DND-41 (cell line): ENCODE measurements at regions not wholly inside any gene's neighbourhood (a gene's known extent, or its start where the extent isn't known, plus 50 kb on each side); places are given as distances from the start of the nearest gene placed in this dataset.

Source experiments
- ATAC-seq: fragments of 200-7000 bp; cut with Tn5 transposase; 3 replicates; pipeline ENCODE4 v1.9.1; 2021; ENCODE audit warnings: low read depth; ENCODE audit not compliant: insufficient read depth
- DNase-seq: peaks from one replicate; pipeline ENCODE4 v3.0.0-alpha.2; 2020
- H2AFZ ChIP-seq: 2 replicates; pipeline ENCODE4 v1.6.0; 2012; ENCODE audit warnings: low read depth, low read length
- H3K27ac ChIP-seq: 2 replicates; pipeline ENCODE4 v1.5.1; 2012; ENCODE audit warnings: low read length, inconsistent platforms
- H3K27me3 ChIP-seq: fragments of 200-600 bp; sonication (generic); 2 replicates; pipeline ENCODE4 v1.6.0; 2012; ENCODE audit warnings: low read length, mild to moderate bottlenecking, inconsistent platforms; ENCODE audit not compliant: insufficient read depth, poor library complexity
- H3K36me3 ChIP-seq: 2 replicates; pipeline ENCODE4 v1.5.1; 2012; ENCODE audit warnings: low read length, inconsistent platforms; ENCODE audit not compliant: insufficient read depth
- H3K4me1 ChIP-seq: 2 replicates; pipeline ENCODE4 v1.5.1; 2012; ENCODE audit warnings: mild to moderate bottlenecking, low read length; ENCODE audit not compliant: insufficient read depth
- H3K4me2 ChIP-seq: 2 replicates; pipeline ENCODE4 v1.6.0; 2012; ENCODE audit warnings: mild to moderate bottlenecking, moderate library complexity, low read length, inconsistent platforms; ENCODE audit not compliant: insufficient read depth
- H3K4me3 ChIP-seq, 2 experiments: fragments of 200-600 bp in 1 of 2; shearing (Covaris generic) in 1 of 2; 2 replicates each; pipeline ENCODE4 v1.5.1; 2012 to 2016; ENCODE audit warnings: inconsistent platforms in 2 of 2, low read length in 2 of 2, mild to moderate bottlenecking in 2 of 2, low read depth in 1 of 2, moderate library complexity in 1 of 2
- H3K79me2 ChIP-seq: 2 replicates; pipeline ENCODE4 v1.6.0; 2012; ENCODE audit warnings: low read length, inconsistent platforms; ENCODE audit not compliant: insufficient read depth
- H3K9ac ChIP-seq: 2 replicates; pipeline ENCODE4 v1.6.0; 2012; ENCODE audit warnings: low read depth, mild to moderate bottlenecking, inconsistent platforms, low read length, moderate library complexity
- H3K9me3 ChIP-seq: 2 replicates; pipeline ENCODE4 v1.5.1; 2012; ENCODE audit warnings: low read length, moderate library complexity, mild to moderate bottlenecking, inconsistent platforms; ENCODE audit not compliant: insufficient read depth, severe bottlenecking
- H4K20me1 ChIP-seq: 2 replicates; pipeline ENCODE4 v1.6.0; 2012; ENCODE audit warnings: low read length; ENCODE audit not compliant: insufficient read depth
- EZH2 ChIP-seq: IDR thresholded peaks from 3 replicates; pipeline ENCODE4 v1.6.1; 2012; ENCODE audit warnings: borderline replicate concordance, low read depth, mild to moderate bottlenecking, moderate library complexity, low read length, inconsistent platforms; ENCODE audit not compliant: severe bottlenecking
- TF ChIP-seq, protein P1 (sequence below): IDR thresholded peaks from 2 replicates; pipeline ENCODE4 v1.5.1; 2012; ENCODE audit warnings: borderline replicate concordance, low read length, moderate library complexity, mild to moderate bottlenecking; ENCODE audit not compliant: poor library complexity, severe bottlenecking; ENCODE audit errors: extremely low read depth

DNA sequence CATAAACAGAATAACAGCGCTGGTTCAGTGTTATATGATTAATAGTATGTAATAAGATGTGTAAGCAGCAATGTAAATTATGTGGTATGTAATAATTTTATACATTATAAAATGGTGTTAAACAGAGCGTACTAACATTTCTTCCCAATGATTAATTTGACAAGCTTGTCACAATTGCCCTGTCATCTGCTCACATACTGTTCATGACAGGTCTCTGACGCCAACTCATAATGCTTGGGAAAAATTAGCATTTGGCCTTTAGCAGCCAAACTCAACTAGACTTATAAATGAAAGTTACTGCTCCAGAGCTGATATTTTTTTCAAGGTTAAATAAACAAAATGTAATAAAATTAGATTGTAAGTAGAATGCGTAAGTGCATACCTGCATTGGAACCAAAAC is 246.8 kb downstream of the TRAM1L1 start:
- Histone ChIP-seq H3K9me3 (no peaks in the 10 kb centered on the region), H3K9ac (no peak overlapping the region), H2AFZ (no peak overlapping the region), H3K4me3 (no peak overlapping the region), H3K79me2 (no peaks in the 10 kb centered on the region), H3K36me3 (no peaks in the 10 kb centered on the region), H3K27ac (no peak overlapping the region), H3K4me1 (no peaks in the 10 kb centered on the region), H3K27me3 (no peaks in the 10 kb centered on the region), H4K20me1 (no peaks in the 10 kb centered on the region), H3K4me2 (no peak overlapping the region)
- ATAC-seq, result no peak
- DNase-seq, result no peak
- no peak for TF ChIP-seq EZH2
- TF ChIP-seq, protein P1, sequence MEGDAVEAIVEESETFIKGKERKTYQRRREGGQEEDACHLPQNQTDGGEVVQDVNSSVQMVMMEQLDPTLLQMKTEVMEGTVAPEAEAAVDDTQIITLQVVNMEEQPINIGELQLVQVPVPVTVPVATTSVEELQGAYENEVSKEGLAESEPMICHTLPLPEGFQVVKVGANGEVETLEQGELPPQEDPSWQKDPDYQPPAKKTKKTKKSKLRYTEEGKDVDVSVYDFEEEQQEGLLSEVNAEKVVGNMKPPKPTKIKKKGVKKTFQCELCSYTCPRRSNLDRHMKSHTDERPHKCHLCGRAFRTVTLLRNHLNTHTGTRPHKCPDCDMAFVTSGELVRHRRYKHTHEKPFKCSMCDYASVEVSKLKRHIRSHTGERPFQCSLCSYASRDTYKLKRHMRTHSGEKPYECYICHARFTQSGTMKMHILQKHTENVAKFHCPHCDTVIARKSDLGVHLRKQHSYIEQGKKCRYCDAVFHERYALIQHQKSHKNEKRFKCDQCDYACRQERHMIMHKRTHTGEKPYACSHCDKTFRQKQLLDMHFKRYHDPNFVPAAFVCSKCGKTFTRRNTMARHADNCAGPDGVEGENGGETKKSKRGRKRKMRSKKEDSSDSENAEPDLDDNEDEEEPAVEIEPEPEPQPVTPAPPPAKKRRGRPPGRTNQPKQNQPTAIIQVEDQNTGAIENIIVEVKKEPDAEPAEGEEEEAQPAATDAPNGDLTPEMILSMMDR, result no peak

DNA sequence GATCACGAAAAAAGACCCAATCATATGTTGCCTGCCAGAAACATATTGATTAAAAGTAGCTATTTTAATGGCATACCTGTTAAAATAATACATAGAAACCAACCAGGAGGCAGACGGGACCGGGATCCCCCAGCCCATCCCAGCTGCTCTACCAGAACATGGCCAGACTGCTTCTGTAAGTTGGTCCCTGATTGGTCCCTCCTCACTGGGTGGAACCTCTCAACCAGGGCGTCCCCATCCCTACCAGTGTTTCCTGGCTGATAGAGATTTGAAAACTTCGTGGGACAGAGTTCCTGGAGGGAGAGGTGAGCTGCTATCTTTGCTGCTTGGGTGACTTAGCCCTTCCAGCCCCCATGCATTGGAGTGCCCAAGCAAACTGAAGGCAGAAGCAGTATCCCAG is 256.2 kb downstream of the TRAM1L1 start:
- Histone ChIP-seq H3K9ac (no peak overlapping the region), H3K27ac (no peak overlapping the region), H3K36me3 (no peaks in the 10 kb centered on the region), H3K9me3 (no peaks in the 10 kb centered on the region), H2AFZ (no peak overlapping the region), H3K79me2 (no peaks in the 10 kb centered on the region), H3K4me2 (no peak overlapping the region), H3K4me1 (no peaks in the 10 kb centered on the region), H3K4me3 (no peak overlapping the region), H3K27me3 (no peaks in the 10 kb centered on the region), H4K20me1 (no peaks in the 10 kb centered on the region)
- TF ChIP-seq, protein P1, result no peak
- no peak for TF ChIP-seq EZH2
- ATAC-seq (no peak), DNase-seq (no peak)

DNA sequence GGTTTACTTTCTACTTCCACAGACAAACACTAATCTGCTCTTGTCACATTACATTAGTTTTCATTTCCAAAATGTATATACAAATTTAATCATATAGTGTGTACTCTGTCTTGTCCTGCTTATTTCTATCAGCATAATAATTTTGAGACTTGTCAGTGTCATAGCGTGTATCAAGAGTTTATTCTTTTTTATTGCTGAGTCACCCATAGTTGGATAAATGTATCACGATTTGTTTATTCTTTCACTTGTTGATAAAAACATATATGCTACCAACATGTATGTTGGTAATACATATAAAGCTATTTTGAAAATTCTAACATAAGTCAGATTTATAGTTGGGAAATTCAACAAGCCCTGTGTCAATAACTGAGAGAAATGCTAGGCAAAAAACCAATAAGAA is 261.2 kb downstream of the TRAM1L1 start:
- Histone ChIP-seq H3K36me3 (no peaks in the 10 kb centered on the region), H3K9ac (no peak overlapping the region), H3K4me3 (no peak overlapping the region), H3K79me2 (no peaks in the 10 kb centered on the region), H4K20me1 (no peaks in the 10 kb centered on the region), H2AFZ (no peak overlapping the region), H3K4me2 (no peak overlapping the region), H3K27ac (no peak overlapping the region), H3K9me3 (no peaks in the 10 kb centered on the region), H3K27me3 (no peaks in the 10 kb centered on the region), H3K4me1 (no peaks in the 10 kb centered on the region)
- no peak for ATAC-seq
- no peak for DNase-seq
- TF ChIP-seq, protein P1, result no peak

DNA sequence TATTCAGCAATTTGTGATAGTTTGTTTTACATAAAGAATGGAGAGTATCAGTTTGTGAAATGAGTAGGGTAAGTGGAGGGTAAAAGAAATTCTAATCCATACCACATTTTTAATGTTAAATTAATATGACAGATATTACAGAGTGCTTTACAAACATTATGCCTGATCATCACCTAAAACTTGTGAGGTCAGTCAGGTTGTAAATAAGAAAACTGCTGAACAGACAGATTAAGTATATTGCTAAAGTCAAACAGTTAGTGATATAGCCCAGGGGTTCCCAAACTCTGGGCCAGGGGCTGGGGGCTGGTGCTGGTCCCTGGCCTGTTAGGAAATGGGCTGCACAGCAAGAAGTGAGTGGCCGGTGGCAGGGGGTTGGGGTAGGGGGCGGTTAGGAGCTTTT is 273.6 kb downstream of the TRAM1L1 start:
- H3K27me3 ChIP-seq, result no peaks in the 10 kb centered on the region
- ATAC-seq (no peak), DNase-seq (no peak)
- TF ChIP-seq, protein P1, result no peak
- no peak for TF ChIP-seq EZH2
- no peaks in the 10 kb centered on the region for H3K9me3 ChIP-seq
- no peaks in the 10 kb centered on the region for H3K79me2 ChIP-seq
- H3K4me3 ChIP-seq, result no peak overlapping the region
- H3K36me3 ChIP-seq, result no peaks in the 10 kb centered on the region
- H3K9ac ChIP-seq, result no peak overlapping the region
- no peak overlapping the region for H3K27ac ChIP-seq
- H3K4me1 ChIP-seq, result no peaks in the 10 kb centered on the region
- H4K20me1 ChIP-seq, result no peaks in the 10 kb centered on the region
- H3K4me2 ChIP-seq, result no peak overlapping the region
- no peak overlapping the region for H2AFZ ChIP-seq
